ENCODE measurements at regions not wholly inside any gene's neighbourhood (a gene's known extent, or its start where the extent isn't known, plus 50 kb on each side); places are given as distances from the start of the nearest gene placed in this dataset.
A peak's percentile ranks its signal among the peaks of the same experiment; 100 is the strongest.

GRCh38 chr4:17283251-17283650 lies 228.6 kb downstream of the QDPR start:
- Histone ChIP-seq H3K4me2 (no peak overlapping the region), H3K36me3 (ENCODE audit: insufficient read depth) (peaks cover 4% of the 10 kb centered on the region; the same call in 1 of the 2 replicates), H3K4me3 (no peak overlapping the region), H3K27ac (ENCODE audit: low read depth) (no peak overlapping the region), H3F3A (replicated peaks; ENCODE audit: low read depth) (no peaks in the 10 kb centered on the region), H3K9me2 (ENCODE audit: insufficient read depth) (peaks cover 11% of the 10 kb centered on the region; the same call in 1 of the 2 replicates), H3K79me2 (replicated peaks; ENCODE audit: insufficient read depth) (no peaks in the 10 kb centered on the region), H2AFZ (no peak overlapping the region; the same call in 1 of the 2 replicates), H3K4me1 (ENCODE audit: insufficient read depth) (peaks cover 18% of the 10 kb centered on the region), H3K27me3 (ENCODE audit: insufficient read depth) (no peaks in the 10 kb centered on the region), H4K20me1 (replicated peaks; ENCODE audit: insufficient read depth) (no peaks in the 10 kb centered on the region)
- Mint-ChIP-seq H3K9me3 (no peaks in the 10 kb centered on the region; the same call in 2 of the 3 replicates), H3K4me1 (peaks cover 42% of the 10 kb centered on the region), H3K27ac (no peak overlapping the region), H3K4me3 (no peak overlapping the region), H3K36me3 (ENCODE audit: low read depth) (peaks cover 2% of the 10 kb centered on the region), H3K27me3 (ENCODE audit: insufficient read depth, low read depth, poor library complexity) (peaks cover 12% of the 10 kb centered on the region)
- no peak for ATAC-seq
- TF ChIP-seq JUNB (IDR thresholded peaks at IDR 0.05; ENCODE audit: unreplicated experiment): no peak
- no peak for DNase-seq (ENCODE audit: low spot score)

GRCh38 chr4:17280261-17281018 lies 231.4 kb downstream of the QDPR start:
- H3K4me2 ChIP-seq: no peak overlapping the region
- no peaks in the 10 kb centered on the region for H3F3A ChIP-seq (replicated peaks; ENCODE audit: low read depth)
- no peaks in the 10 kb centered on the region for H3K27me3 ChIP-seq (ENCODE audit: insufficient read depth)
- H3K27ac Mint-ChIP-seq: no peak overlapping the region
- DNase-seq (ENCODE audit: low spot score) (peak; percentile 17), ATAC-seq (peak; percentile 55)
- H2AFZ ChIP-seq: peak overlapping the region; percentile 83; the same call in 1 of the 2 replicates
- no peak overlapping the region for H3K4me3 ChIP-seq
- no peaks in the 10 kb centered on the region for H3K79me2 ChIP-seq (replicated peaks; ENCODE audit: insufficient read depth)
- no peaks in the 10 kb centered on the region for H4K20me1 ChIP-seq (replicated peaks; ENCODE audit: insufficient read depth)
- peaks cover 12% of the 10 kb centered on the region for H3K27me3 Mint-ChIP-seq (ENCODE audit: insufficient read depth, low read depth, poor library complexity)
- no peak overlapping the region for H3K4me3 Mint-ChIP-seq
- H3K4me1 ChIP-seq (ENCODE audit: insufficient read depth): no peaks in the 10 kb centered on the region
- peaks cover 11% of the 10 kb centered on the region; the same call in 1 of the 2 replicates for H3K9me2 ChIP-seq (ENCODE audit: insufficient read depth)
- H3K9me3 Mint-ChIP-seq: no peaks in the 10 kb centered on the region; the same call in 2 of the 3 replicates
- H3K36me3 ChIP-seq (ENCODE audit: insufficient read depth): 0 out of 2 replicates have a peak, but pooled peaks cover under 1% of the 10 kb centered on the region
- H3K27ac ChIP-seq (ENCODE audit: low read depth): no peak overlapping the region
- H3K4me1 Mint-ChIP-seq: peaks cover 21% of the 10 kb centered on the region
- no peaks in the 10 kb centered on the region; the same call in 2 of the 3 replicates for H3K36me3 Mint-ChIP-seq (ENCODE audit: low read depth)
- TF ChIP-seq ZNF114 (CRISPR knock-in tag; IDR thresholded peaks at IDR 0.05) (no peak), EZH2 (IDR thresholded peaks at IDR 0.05; ENCODE audit: low read depth, unreplicated experiment) (no peak), ZNF331 (CRISPR knock-in tag; IDR thresholded peaks at IDR 0.05; ENCODE audit: low read depth) (no peak), STAT1 (IDR thresholded peaks at IDR 0.05; ENCODE audit: unreplicated experiment) (no peak)
- TF ChIP-seq, protein P1, sequence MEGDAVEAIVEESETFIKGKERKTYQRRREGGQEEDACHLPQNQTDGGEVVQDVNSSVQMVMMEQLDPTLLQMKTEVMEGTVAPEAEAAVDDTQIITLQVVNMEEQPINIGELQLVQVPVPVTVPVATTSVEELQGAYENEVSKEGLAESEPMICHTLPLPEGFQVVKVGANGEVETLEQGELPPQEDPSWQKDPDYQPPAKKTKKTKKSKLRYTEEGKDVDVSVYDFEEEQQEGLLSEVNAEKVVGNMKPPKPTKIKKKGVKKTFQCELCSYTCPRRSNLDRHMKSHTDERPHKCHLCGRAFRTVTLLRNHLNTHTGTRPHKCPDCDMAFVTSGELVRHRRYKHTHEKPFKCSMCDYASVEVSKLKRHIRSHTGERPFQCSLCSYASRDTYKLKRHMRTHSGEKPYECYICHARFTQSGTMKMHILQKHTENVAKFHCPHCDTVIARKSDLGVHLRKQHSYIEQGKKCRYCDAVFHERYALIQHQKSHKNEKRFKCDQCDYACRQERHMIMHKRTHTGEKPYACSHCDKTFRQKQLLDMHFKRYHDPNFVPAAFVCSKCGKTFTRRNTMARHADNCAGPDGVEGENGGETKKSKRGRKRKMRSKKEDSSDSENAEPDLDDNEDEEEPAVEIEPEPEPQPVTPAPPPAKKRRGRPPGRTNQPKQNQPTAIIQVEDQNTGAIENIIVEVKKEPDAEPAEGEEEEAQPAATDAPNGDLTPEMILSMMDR (conservative IDR thresholded peaks at IDR 0.05; ENCODE audit: low read depth in 2 of 2): peak; percentile 34 to 56

- H3K79me2 ChIP-seq (replicated peaks; ENCODE audit: insufficient read depth): no peaks in the 10 kb centered on the region
- peaks cover 5% of the 10 kb centered on the region; the same call in 1 of the 2 replicates for H3K9me2 ChIP-seq (ENCODE audit: insufficient read depth)
- ATAC-seq (no peak), DNase-seq (ENCODE audit: low spot score) (no peak)
- H3K4me1 ChIP-seq (ENCODE audit: insufficient read depth): no peaks in the 10 kb centered on the region
- no peaks in the 10 kb centered on the region for H4K20me1 ChIP-seq (replicated peaks; ENCODE audit: insufficient read depth)
- no peaks in the 10 kb centered on the region for H3F3A ChIP-seq (replicated peaks; ENCODE audit: low read depth)
- no peak overlapping the region for H3K27ac Mint-ChIP-seq
- H3K4me3 Mint-ChIP-seq: no peak overlapping the region
- H3K36me3 Mint-ChIP-seq (ENCODE audit: low read depth): no peaks in the 10 kb centered on the region
- peaks cover 5% of the 10 kb centered on the region; the same call in 2 of the 3 replicates for H3K4me1 Mint-ChIP-seq
- H3K27ac ChIP-seq (ENCODE audit: low read depth): no peak overlapping the region
- no peaks in the 10 kb centered on the region for H3K9me3 Mint-ChIP-seq
- H3K27me3 Mint-ChIP-seq (ENCODE audit: insufficient read depth, low read depth, poor library complexity): peaks cover 3% of the 10 kb centered on the region
- peak overlapping the region; percentile 69; the same call in 1 of the 2 replicates for H2AFZ ChIP-seq
- no peak overlapping the region for H3K4me2 ChIP-seq
- no peaks in the 10 kb centered on the region for H3K27me3 ChIP-seq (ENCODE audit: insufficient read depth)
- H3K36me3 ChIP-seq (ENCODE audit: insufficient read depth): no peaks in the 10 kb centered on the region
- no peak overlapping the region for H3K4me3 ChIP-seq
- no peak for TF ChIP-seq ZNF114 (CRISPR knock-in tag; IDR thresholded peaks at IDR 0.05)
- TF ChIP-seq, protein P1 (conservative IDR thresholded peaks at IDR 0.05; ENCODE audit: low read depth in 2 of 2): no peak
- TF ChIP-seq NANOG (IDR thresholded peaks at IDR 0.05; ENCODE audit: borderline replicate concordance): no peak
- no peak for TF ChIP-seq JUNB (IDR thresholded peaks at IDR 0.05; ENCODE audit: unreplicated experiment)
- TF ChIP-seq EZH2phosphoT487 (IDR thresholded peaks at IDR 0.05; ENCODE audit: unreplicated experiment): no peak
- no peak for TF ChIP-seq POLR2AphosphoS5 (IDR thresholded peaks at IDR 0.05; ENCODE audit: low read depth)
- no peak for TF ChIP-seq STAT1 (IDR thresholded peaks at IDR 0.05; ENCODE audit: unreplicated experiment)
- no peak for TF ChIP-seq REST (IDR thresholded peaks at IDR 0.05; ENCODE audit: unreplicated experiment)
These were observed 235.1 kb downstream of the QDPR start for GRCh38 chr4:17276776-17277175.

All from GM23338 (cell line).